ENCODE measurements at regions not wholly inside any gene's neighbourhood (a gene's known extent, or its start where the extent isn't known, plus 50 kb on each side); places are given as distances from the start of the nearest gene placed in this dataset.
"Not testable (repeated sequence)": the region's sequence is repeated elsewhere in the genome, so short reads cannot be mapped to it uniquely, and the experiment has no call there.

GRCh38 chr13:63829609-63830008, 2414.0 kb upstream of the PCDH20 start:
- not testable (repeated sequence) for TF ChIP-seq POLR2A (IDR thresholded peaks at IDR 0.05; ENCODE audit: low read length); GATA1 (IDR thresholded peaks at IDR 0.05; ENCODE audit: low read depth, low read length)
